ENCODE measurements at regions not wholly inside any gene's neighbourhood (a gene's known extent, or its start where the extent isn't known, plus 50 kb on each side); places are given as distances from the start of the nearest gene placed in this dataset.

DNA sequence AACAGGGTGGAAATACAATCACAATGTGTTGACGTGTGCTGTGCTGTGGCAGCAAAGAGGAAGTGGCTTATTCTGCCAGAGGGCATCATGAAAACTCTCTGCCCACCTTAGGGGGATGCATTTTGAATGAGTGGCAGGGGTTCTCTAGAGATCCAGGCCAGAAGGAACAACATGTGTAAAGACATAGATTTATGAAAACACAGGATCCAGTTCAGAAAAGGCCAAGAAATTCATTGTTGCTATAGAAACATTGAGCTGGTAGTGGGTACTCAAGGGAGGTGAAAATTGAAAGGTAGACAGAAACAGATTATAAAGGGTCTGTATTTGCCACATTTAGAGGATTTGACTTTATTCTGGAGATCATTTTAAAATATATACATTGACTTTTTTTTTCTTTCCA is 417.7 kb downstream of the ENC1 start:
- Mint-ChIP-seq H3K9me3 (ENCODE audit: unreplicated experiment) (peaks cover 9% of the 10 kb centered on the region), H3K27ac (ENCODE audit: unreplicated experiment) (no peak overlapping the region), H3K4me1 (ENCODE audit: low read depth, unreplicated experiment) (no peaks in the 10 kb centered on the region), H3K4me3 (ENCODE audit: unreplicated experiment) (no peak overlapping the region), H3K27me3 (ENCODE audit: insufficient read depth, unreplicated experiment) (peaks cover 3% of the 10 kb centered on the region), H3K36me3 (ENCODE audit: insufficient read depth, unreplicated experiment) (no peaks in the 10 kb centered on the region)
- intact Hi-C loops (cut with micrococcal nuclease; ENCODE audit: unreplicated experiment): no loop called here
- no peak for DNase-seq
- POLR2A ChIA-PET: no interaction called here
- Histone ChIP-seq H3K27me3 (replicated peaks; ENCODE audit: control insufficient read depth, insufficient read depth, low read length) (no peaks in the 10 kb centered on the region), H3K9me3 (peaks cover 2% of the 10 kb centered on the region; the same call in 1 of the 2 replicates), H3K4me3 (ENCODE audit: low read depth, low read length) (no peak overlapping the region), H3K4me1 (no peaks in the 10 kb centered on the region), H3K36me3 (ENCODE audit: control insufficient read depth, insufficient read depth, low read length) (no peaks in the 10 kb centered on the region)
- TF ChIP-seq CTCF (IDR thresholded peaks at IDR 0.05; ENCODE audit: insufficient read depth in 1 of 2, low read depth in 1 of 2, low read length in 1 of 2, severe bottlenecking in 1 of 2, unreplicated experiment in 1 of 2): no peak
- CTCF ChIA-PET: no interaction called here
- no TSS peak for BruUV-seq (replicated peaks)

DNA sequence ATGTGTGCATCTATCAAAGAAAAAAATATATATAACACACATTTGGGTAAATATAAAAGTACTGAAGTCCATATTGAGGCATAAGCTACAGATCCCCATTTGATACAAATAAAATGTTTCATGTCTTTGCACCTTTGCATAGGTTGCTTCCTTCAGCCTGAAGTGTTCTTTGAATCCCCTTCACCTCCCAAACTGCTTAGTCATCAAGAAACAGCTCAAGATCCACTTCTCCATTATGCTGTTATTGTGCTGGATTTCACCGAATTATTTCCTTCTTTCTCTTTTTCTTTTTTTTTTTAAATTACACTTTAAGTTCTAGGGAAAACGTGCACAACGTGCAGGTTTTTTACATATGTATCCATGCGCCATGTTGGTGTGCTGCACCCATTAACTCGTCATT is 419.1 kb downstream of the ENC1 start:
- Histone ChIP-seq H3K9me3 (peaks cover 2% of the 10 kb centered on the region; the same call in 1 of the 2 replicates), H3K4me1 (no peaks in the 10 kb centered on the region), H3K27me3 (replicated peaks; ENCODE audit: control insufficient read depth, insufficient read depth, low read length) (no peaks in the 10 kb centered on the region), H3K4me3 (ENCODE audit: low read depth, low read length) (no peak overlapping the region), H3K36me3 (ENCODE audit: control insufficient read depth, insufficient read depth, low read length) (no peaks in the 10 kb centered on the region)
- no peak for TF ChIP-seq CTCF (IDR thresholded peaks at IDR 0.05; ENCODE audit: insufficient read depth in 1 of 2, low read depth in 1 of 2, low read length in 1 of 2, severe bottlenecking in 1 of 2, unreplicated experiment in 1 of 2)
- Mint-ChIP-seq H3K9me3 (ENCODE audit: unreplicated experiment) (peaks cover 9% of the 10 kb centered on the region), H3K36me3 (ENCODE audit: insufficient read depth, unreplicated experiment) (no peaks in the 10 kb centered on the region), H3K4me3 (ENCODE audit: unreplicated experiment) (no peak overlapping the region), H3K4me1 (ENCODE audit: low read depth, unreplicated experiment) (no peaks in the 10 kb centered on the region), H3K27ac (ENCODE audit: unreplicated experiment) (no peak overlapping the region), H3K27me3 (ENCODE audit: insufficient read depth, unreplicated experiment) (no peaks in the 10 kb centered on the region)
- ChIA-PET CTCF (no interaction called here), POLR2A (no interaction called here)
- intact Hi-C loops (cut with micrococcal nuclease; ENCODE audit: unreplicated experiment): no loop called here
- DNase-seq: no peak
- BruUV-seq (replicated peaks): no TSS peak

DNA sequence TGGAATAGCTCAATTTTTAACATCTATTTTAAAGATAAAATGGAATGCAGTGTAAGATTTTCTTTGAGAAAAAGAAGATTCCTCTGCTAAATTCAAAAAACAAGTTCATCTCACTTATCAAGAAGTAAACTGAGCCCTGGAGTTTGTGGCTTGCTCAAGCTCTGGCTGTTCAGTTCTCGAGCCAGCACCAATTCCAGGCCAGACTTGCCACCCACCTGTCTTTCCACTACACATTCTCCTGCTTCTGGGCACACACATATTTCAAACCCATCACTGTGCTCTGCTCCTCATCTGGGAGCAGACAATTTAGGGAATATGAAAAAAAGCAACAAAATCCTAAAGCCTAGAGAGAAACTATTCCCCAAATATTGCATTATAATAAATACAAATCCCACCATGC is 424.5 kb downstream of the ENC1 start:
- no peaks in the 10 kb centered on the region; the same call in 1 of the 2 replicates for H3K9me3 ChIP-seq
- H3K4me3 ChIP-seq (ENCODE audit: low read depth, low read length): no peak overlapping the region
- Mint-ChIP-seq H3K9me3 (ENCODE audit: unreplicated experiment) (no peaks in the 10 kb centered on the region), H3K4me1 (ENCODE audit: low read depth, unreplicated experiment) (no peaks in the 10 kb centered on the region), H3K27me3 (ENCODE audit: insufficient read depth, unreplicated experiment) (no peaks in the 10 kb centered on the region), H3K4me3 (ENCODE audit: unreplicated experiment) (no peak overlapping the region), H3K36me3 (ENCODE audit: insufficient read depth, unreplicated experiment) (no peaks in the 10 kb centered on the region), H3K27ac (ENCODE audit: unreplicated experiment) (no peak overlapping the region)
- no peak for DNase-seq
- BruUV-seq (replicated peaks): no TSS peak
- H3K4me1 ChIP-seq: peaks cover 3% of the 10 kb centered on the region; the same call in 1 of the 2 replicates
- no peak for TF ChIP-seq CTCF (IDR thresholded peaks at IDR 0.05; ENCODE audit: insufficient read depth in 1 of 2, low read depth in 1 of 2, low read length in 1 of 2, severe bottlenecking in 1 of 2, unreplicated experiment in 1 of 2)
- CTCF ChIA-PET: no interaction called here
- intact Hi-C loops (cut with micrococcal nuclease; ENCODE audit: unreplicated experiment): no loop called here
- H3K27me3 ChIP-seq (replicated peaks; ENCODE audit: control insufficient read depth, insufficient read depth, low read length): no peaks in the 10 kb centered on the region
- no peaks in the 10 kb centered on the region for H3K36me3 ChIP-seq (ENCODE audit: control insufficient read depth, insufficient read depth, low read length)
- POLR2A ChIA-PET: no interaction called here
